PC-9 (cell line): ENCODE measurements at regions not wholly inside any gene's neighbourhood (a gene's known extent, or its start where the extent isn't known, plus 50 kb on each side); places are given as distances from the start of the nearest gene placed in this dataset.

ENCODE experiments used
- CTCF ChIP-seq: fragments of 200-600 bp; sonication (generic); conservative IDR thresholded peaks from 2 replicates; pipeline ENCODE4 v1.6.1; 2017; ENCODE audit warnings: mixed run types, antibody characterized with exemption, mild to moderate bottlenecking, moderate library complexity
- EZH2 ChIP-seq: fragments of 200-600 bp; sonication (generic); IDR thresholded peaks from 2 replicates; pipeline ENCODE4 v1.8.0; 2017; ENCODE audit warnings: antibody characterized with exemption, low read depth

GRCh38 chr13:39904959-39905358 lies 249.5 kb downstream of the COG6 start:
- no peak for TF ChIP-seq CTCF
- no peak for TF ChIP-seq EZH2
